ENCODE measurements at regions not wholly inside any gene's neighbourhood (a gene's known extent, or its start where the extent isn't known, plus 50 kb on each side); places are given as distances from the start of the nearest gene placed in this dataset.
A peak's percentile ranks its signal among the peaks of the same experiment; 100 is the strongest.
"Not testable (repeated sequence)": the region's sequence is repeated elsewhere in the genome, so short reads cannot be mapped to it uniquely, and the experiment has no call there.

DNA sequence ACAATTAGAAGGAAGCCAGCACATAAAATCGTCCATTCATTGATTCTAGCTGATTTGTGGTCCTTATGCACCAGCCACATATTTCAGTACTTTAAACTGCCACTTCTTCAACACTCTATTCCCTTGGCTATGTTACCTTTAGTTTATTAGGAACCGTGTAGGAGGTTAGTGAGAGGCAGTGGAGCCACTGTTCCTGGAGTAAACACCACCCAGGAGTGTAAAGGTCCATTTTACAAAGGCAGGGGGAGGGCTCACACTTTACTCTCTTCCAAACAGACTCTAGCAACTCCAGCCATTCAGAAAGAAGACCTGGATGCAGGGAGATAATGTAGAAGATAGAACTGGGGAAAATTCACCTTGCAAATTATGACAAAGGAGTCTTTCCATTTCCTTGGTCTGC, 170.2 kb upstream of the RPS23 start:
- no peak for DNase-seq
- Histone ChIP-seq H3K27me3 (ENCODE audit: insufficient read depth, low read depth, severe bottlenecking) (no peaks in the 10 kb centered on the region), H3K36me3 (no peaks in the 10 kb centered on the region), H3K9me3 (ENCODE audit: severe bottlenecking) (peaks cover 4% of the 10 kb centered on the region), H3K27ac (no peak overlapping the region), H3K4me3 (ENCODE audit: low read depth, low read length) (no peak overlapping the region)
- TF ChIP-seq, protein P1, sequence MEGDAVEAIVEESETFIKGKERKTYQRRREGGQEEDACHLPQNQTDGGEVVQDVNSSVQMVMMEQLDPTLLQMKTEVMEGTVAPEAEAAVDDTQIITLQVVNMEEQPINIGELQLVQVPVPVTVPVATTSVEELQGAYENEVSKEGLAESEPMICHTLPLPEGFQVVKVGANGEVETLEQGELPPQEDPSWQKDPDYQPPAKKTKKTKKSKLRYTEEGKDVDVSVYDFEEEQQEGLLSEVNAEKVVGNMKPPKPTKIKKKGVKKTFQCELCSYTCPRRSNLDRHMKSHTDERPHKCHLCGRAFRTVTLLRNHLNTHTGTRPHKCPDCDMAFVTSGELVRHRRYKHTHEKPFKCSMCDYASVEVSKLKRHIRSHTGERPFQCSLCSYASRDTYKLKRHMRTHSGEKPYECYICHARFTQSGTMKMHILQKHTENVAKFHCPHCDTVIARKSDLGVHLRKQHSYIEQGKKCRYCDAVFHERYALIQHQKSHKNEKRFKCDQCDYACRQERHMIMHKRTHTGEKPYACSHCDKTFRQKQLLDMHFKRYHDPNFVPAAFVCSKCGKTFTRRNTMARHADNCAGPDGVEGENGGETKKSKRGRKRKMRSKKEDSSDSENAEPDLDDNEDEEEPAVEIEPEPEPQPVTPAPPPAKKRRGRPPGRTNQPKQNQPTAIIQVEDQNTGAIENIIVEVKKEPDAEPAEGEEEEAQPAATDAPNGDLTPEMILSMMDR (IDR thresholded peaks at IDR 0.05; ENCODE audit: low read depth, low read length), result no peak

DNA sequence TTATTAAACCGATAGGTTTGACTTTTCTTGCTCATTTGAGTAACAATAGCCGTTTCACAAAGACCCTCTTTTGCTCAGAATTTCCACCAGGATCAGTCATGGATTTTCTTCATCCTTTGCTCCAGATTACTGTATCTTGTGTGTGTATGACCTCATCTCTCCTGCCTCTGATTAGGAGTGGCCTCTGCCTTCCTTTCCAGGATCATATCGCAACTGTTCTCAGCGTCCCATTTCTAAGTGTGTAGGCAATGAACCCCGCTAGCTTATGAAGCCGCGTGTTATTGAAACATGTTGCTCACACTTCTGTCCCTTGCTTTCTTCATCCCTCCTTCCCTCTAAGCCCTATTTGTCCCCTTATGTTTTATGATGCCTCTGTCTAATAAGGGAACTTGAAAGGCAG, 169.8 kb upstream of the RPS23 start:
- TF ChIP-seq, protein P1 (IDR thresholded peaks at IDR 0.05; ENCODE audit: low read depth, low read length), result no peak
- Histone ChIP-seq H3K27me3 (ENCODE audit: insufficient read depth, low read depth, severe bottlenecking) (no peaks in the 10 kb centered on the region), H3K36me3 (no peaks in the 10 kb centered on the region), H3K4me3 (ENCODE audit: low read depth, low read length) (no peak overlapping the region), H3K9me3 (ENCODE audit: severe bottlenecking) (peaks cover 4% of the 10 kb centered on the region), H3K27ac (no peak overlapping the region)
- no peak for DNase-seq

DNA sequence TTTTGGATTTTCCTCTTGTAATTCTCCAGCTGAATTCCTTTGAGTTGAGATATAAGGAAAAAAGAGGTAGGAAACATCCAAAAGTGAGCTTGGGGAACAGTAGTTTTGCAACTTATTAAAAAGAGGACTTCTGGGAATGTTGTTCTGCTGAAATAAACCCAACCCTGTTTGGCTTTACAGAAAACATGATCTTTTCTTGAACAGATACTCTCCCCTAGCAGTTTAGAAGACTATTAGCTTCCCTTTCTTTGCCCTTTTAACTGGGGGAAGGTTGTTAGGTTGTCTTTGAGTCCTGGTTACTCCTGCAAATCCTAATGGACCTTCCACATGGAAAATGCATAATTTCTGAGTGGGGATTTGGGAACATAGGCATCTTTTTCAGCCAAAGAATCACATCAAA, 168.7 kb upstream of the RPS23 start:
- TF ChIP-seq, protein P1 (IDR thresholded peaks at IDR 0.05; ENCODE audit: low read depth, low read length), result no peak
- no peak overlapping the region for H3K4me3 ChIP-seq (ENCODE audit: low read depth, low read length)
- no peak overlapping the region for H3K27ac ChIP-seq
- no peaks in the 10 kb centered on the region for H3K36me3 ChIP-seq
- DNase-seq, result no peak
- H3K9me3 ChIP-seq (ENCODE audit: severe bottlenecking), result peaks cover 3% of the 10 kb centered on the region
- no peaks in the 10 kb centered on the region for H3K27me3 ChIP-seq (ENCODE audit: insufficient read depth, low read depth, severe bottlenecking)

DNA sequence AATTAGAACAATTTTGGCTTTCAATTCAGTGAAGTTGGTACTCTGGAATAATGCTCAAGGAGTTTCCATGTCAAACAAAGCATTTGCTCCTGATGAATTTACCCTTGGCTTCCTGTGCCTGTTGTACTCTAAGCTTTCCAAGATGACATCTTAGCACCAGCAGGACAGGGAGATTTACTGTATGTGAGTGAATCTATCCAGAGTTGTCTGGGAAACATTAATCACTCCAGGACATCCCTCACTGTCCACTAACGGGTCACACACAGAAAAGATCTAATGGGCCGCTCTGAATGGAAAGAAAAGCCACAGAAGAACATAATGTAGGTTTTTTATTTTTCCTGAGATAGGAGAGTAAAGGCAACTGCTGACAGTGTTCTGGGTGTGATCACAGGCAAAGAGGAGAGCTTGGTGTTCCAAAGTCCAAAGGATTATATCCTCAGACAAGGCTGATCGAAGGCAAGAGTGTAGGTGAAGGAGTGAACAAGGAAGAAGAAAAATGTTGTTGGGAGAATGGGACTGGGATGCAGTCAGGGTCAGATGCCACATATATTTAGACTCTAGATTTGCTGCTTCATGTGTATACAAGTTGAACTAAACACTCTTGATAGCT, 167.7 kb upstream of the RPS23 start:
- Histone ChIP-seq H3K27me3 (ENCODE audit: insufficient read depth, low read depth, severe bottlenecking) (no peaks in the 10 kb centered on the region), H3K27ac (peak overlapping the region; percentile 27; the same call in 1 of the 2 replicates), H3K36me3 (no peaks in the 10 kb centered on the region), H3K4me3 (ENCODE audit: low read depth, low read length) (no peak overlapping the region), H3K9me3 (ENCODE audit: severe bottlenecking) (no peaks in the 10 kb centered on the region)
- TF ChIP-seq, protein P1 (IDR thresholded peaks at IDR 0.05; ENCODE audit: low read depth, low read length), result no peak
- DNase-seq, result peak; percentile 16

DNA sequence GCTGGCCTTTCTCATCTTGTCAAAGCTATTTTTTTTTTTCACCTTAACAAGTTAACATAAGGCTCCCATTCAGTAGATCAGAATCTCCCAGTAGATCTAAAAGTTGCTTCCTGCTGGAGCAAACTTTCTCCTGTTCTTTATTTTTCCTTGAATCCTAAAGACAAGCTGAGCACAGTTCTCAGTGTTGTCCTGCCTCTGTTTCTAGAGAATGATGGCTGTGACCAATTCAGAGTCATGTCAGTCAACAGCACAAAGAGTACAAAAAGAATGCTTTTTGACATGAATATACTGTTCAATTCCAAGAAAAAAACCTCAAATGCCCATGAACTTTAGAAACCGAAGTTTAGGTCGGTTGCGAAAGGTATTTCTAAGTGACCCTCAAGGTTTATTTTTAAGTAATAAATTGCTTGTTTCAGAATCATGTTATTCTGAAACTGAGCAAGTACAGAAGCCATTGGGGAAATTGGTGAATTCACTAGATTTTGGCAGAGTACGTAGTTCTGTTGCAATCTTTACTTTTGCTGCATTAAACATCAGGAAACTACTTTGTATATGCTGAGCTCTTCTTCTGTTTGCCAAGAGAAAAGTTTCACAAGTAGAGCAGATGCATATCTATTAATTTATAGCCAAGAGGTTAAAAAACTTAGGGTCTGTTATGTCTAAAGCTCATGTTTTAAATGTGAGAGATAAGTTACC, 161.7 kb upstream of the RPS23 start:
- no peaks in the 10 kb centered on the region for H3K9me3 ChIP-seq (ENCODE audit: severe bottlenecking)
- no peak overlapping the region for H3K4me3 ChIP-seq (ENCODE audit: low read depth, low read length)
- no peaks in the 10 kb centered on the region for H3K36me3 ChIP-seq
- no peak overlapping the region for H3K27ac ChIP-seq
- H3K27me3 ChIP-seq (ENCODE audit: insufficient read depth, low read depth, severe bottlenecking), result no peaks in the 10 kb centered on the region
- DNase-seq, result no peak
- TF ChIP-seq, protein P1 (IDR thresholded peaks at IDR 0.05; ENCODE audit: low read depth, low read length), result no peak

DNA sequence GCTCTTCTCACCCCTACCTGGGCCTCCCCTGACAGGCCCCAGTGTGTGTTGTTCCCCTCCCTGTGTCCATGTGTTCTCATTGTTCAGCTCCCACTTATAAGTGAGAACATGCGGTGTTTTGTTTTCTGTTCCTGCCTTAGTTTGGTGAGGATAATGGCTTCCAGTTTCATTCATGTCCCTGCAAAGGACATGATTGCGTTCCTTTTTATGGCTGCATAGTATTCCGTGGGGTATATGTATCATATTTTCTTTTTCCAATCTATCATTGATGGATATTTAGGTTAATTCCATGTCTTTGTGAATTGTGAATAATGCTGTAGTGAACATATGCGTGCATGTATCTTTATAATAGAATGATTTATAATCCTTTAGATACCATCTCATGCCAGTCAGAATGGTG, 159.4 kb upstream of the RPS23 start:
- H3K9me3 ChIP-seq (ENCODE audit: severe bottlenecking); H3K4me3 ChIP-seq (ENCODE audit: low read depth, low read length); H3K27ac ChIP-seq; DNase-seq; H3K36me3 ChIP-seq; H3K27me3 ChIP-seq (ENCODE audit: insufficient read depth, low read depth, severe bottlenecking): not testable (repeated sequence)

Data from WERI-Rb-1 (cell line).